Nucleus accumbens (tissue), 56 donors: ENCODE measurements at regions not wholly inside any gene's neighbourhood (a gene's known extent, or its start where the extent isn't known, plus 50 kb on each side); places are given as distances from the start of the nearest gene placed in this dataset.
"Not testable (repeated sequence)": the region's sequence is repeated elsewhere in the genome, so short reads cannot be mapped to it uniquely, and the experiment has no call there.

Experiments used
- DNase-seq, 56 donors: peaks; one replicate each; lab custom pipeline; 2025; lab: John Stamatoyannopoulos, UW

DNA sequence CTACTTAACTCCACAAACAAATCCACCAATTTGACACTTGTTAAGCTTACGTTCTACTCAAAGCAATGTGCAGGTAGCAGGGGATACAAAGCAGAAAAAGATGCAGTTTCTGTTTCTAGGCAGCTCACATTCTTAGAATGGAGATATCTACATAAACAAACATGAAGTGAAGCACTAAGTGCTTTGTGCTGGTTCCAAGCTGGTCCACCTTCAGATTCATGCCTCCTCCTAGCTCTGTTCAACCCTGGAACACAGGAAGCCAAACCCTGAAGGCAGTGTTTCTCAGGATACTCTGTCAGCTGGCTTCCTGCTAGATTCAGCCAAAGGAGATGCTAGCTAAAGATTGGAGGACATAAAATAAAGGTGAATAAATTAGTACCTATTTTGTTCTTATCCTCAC, 55.3 kb upstream of the NOL4 start:
- no peak for DNase-seq

GRCh38 chr18:34280653-34281052, 55.9 kb upstream of the NOL4 start:
- no peak for DNase-seq

DNA sequence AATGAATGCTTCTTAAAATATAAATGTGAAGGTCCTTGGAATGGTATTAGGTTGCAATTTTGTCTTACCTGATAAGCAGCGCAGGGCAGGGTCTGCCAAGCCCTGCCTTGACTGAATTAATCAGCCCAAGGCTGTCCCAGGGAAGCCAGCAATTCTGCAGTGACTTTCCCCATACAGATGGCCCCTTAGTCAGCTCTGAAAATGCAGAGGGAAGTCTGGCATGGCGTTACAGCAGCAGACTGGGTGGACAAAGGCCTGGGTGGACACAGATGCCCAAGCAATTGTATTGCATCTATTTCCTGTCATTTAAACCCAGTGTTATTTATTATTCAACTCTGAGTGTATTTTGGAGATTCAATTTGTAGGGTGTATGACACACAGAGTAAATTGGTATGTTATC, 56.6 kb upstream of the NOL4 start:
- DNase-seq = no peak

- DNase-seq = no peak
Observed at GRCh38 chr18:34281722-34282121, 57.0 kb upstream of the NOL4 start.

GRCh38 chr18:34283506-34283905, 58.8 kb upstream of the NOL4 start:
- no peak for DNase-seq

GRCh38 chr18:34287825-34288224, 63.1 kb upstream of the NOL4 start:
- DNase-seq = no peak

GRCh38 chr18:34292594-34292993, 67.9 kb upstream of the NOL4 start:
- DNase-seq = no peak

DNA sequence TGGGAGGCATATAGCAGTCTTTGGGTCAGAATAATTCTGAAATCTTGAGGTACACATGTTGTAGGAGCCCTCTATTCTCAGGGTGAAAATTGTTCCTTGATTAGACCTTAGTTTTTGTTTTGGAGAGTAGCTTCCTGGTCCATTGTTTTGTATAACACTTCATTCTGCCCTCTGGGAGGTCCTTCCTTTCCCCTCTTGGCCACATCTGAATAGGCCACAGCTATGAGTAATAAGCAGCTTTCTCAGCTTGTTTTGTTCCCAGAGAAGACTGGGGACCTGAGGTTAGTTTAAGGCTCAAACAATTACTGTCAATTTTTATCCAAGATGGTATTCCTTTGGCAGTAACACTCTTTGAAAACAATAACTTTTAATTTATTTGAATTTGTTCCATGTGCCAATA, 72.6 kb upstream of the NOL4 start:
- no peak for DNase-seq

DNA sequence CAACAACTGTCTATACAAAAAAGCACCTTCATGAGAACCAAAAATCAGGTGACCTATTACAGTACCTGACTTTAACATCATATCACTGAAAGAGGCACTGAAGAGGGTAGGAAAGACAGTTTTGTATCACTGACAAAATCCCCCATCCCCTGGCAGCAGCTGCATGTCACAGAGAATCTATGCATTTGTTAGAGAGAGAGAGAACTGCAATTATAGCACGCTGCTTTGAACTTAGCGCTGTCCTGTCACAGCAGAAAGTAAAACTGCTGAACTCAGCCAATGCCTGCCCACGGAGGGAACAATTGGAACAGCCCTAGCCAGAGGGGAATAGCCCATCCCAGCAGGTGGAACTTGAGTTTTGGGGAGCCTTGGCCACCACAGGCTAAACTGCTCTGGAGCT, 75.1 kb upstream of the NOL4 start:
- no peak for DNase-seq

- DNase-seq = no peak
Observed at GRCh38 chr18:34311468-34311867, 86.8 kb upstream of the NOL4 start.

DNA sequence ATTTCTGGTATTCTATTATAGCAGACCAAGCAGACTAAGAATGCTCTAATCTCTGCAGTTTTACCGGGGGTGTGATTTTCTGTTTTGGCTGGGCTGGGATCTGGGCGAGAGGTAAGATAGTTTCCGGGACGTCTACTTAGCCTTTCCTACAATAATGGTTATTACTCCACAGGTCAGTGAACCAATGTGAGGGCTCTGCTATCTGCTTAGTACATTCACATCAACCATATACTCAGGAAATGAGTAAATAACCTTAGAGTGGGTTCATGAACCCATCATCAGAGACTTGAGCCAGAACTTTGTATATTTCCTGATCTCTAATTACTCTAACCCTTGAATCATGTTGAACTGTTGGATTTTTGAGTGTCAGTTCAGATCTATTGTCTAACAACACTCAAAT, 90.1 kb upstream of the NOL4 start:
- no peak for DNase-seq

GRCh38 chr18:34315591-34316352, 91.1 kb upstream of the NOL4 start:
- no peak for DNase-seq

GRCh38 chr18:34320267-34320666, 95.6 kb upstream of the NOL4 start:
- DNase-seq = no peak

DNA sequence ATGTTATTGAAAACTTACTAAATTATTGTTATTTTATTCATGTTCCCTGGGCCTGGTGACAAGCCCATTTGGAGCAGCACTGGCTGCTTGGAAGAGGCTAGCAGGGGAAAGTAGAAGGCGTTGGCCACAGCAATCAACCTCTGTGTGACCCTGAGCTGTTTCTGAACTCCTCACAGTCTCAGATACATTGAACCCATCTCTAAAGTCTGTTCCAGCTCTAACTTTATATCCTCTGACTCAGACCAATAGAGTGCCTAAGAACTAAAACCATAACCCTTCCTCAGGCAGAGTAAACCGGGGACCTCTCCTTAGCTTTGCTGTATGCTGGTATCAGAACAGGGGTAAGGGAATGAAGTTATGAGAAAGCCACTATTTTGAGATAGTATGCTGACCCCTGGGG, 96.4 kb upstream of the NOL4 start:
- no peak for DNase-seq

DNA sequence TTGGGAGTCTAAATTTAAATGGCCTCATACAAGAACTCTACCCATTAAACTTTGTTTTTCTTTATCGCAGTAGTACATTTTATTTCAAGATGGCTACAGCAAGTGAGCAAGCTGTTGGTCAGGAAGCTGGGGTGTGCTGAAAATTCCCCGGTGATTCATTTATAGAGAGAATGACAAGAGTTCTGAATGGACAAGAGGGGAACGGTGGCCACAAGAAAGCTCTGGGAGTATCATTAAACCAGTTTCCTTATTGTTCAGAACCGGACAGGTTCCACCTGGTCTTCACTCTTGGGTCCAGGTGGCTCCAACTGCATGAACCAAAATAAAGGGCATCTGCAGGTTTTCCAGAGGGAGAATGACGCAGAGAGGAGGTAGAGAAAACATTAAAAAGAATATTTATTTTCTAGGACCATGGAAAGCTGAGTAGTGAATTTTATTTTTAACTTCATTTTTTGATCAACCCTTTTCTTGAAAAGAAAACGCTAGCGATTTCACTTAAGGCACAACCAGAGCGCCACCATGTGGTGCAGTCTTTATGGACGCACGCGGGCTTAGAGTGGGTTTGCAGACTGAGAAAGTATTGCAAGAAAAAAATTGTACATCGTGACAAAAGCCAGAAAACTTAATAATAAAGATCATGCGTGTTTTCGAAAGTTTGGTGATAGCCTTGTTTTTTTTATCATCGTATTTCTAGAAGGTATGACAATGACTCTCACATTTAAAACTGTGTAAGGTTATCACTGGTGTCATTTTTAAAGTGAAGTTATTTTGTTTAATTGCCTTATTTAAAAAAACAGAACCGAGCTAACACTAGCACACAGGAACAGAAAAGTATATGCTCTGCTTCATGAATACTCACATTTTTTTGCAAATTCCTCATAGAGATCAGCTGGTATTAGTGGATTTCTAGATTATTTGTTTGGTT, 97.9 kb upstream of the NOL4 start:
- peak in 45 of 56 donors; percentile 0 to 84 (median 28) for DNase-seq

DNA sequence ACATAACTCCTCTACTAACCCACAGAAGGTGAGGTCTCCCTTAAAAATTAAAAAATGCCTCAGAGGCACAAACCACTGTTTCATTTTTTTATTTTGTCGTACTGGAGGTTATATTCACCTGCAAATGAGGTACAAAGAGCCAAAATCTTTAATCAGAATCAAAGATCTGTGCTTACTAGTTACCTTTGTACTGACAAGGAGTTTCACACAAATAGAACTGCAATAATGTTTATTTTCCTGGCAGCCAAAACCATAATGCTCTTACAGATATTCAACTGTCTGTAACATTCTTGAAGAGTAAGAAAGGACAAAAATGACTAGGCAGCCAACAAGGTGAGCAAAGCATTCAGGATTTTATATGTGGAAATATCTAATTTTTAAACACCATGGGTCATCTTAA, 105.1 kb upstream of the NOL4 start:
- no peak for DNase-seq

DNA sequence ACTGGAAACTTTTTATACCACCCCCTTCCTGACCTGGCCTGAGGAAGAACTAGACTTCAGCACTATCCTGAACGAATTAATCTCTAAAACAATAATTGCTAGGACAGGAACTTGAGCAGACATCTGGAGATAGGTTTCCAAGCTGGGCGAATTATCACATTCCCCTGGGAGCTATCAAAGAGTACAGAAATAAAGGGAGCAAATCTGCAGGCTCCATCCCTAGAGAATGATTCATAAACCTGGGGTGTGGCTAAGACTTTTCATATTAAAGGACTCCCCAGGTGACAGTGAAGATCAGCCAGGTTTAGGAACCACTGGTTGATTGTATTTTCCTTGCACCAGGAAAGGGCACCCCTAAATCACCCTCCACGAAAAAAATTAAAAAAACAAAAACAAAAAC, 105.6 kb upstream of the NOL4 start:
- no peak for DNase-seq

GRCh38 chr18:34330907-34331306, 106.2 kb upstream of the NOL4 start:
- not testable (repeated sequence) for DNase-seq

DNA sequence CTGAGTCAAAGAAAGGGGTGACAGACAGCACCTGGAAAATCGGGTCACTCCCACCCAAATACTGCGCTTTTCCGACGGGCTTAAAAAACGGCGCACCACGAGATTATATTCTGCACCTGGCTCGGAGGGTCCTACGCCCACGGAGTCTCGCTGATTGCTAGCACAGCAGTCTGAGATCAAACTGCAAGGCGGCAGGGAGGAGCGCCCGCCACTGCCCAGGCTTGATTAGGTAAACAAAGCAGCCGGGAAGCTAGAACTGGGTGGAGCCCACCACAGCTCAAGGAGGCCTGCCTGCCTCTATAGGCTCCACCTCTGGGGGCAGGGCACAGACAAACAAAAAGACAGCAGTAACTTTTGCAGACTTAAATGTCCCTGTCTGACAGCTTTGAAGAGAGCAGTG, 106.6 kb upstream of the NOL4 start:
- DNase-seq = not testable (repeated sequence)

- DNase-seq = no peak
Observed at GRCh38 chr18:34339155-34339554, 114.4 kb upstream of the NOL4 start.

- no peak for DNase-seq
Observed at GRCh38 chr18:34342960-34343359, 118.2 kb upstream of the NOL4 start.

GRCh38 chr18:34345738-34346137, 121.0 kb upstream of the NOL4 start:
- no peak for DNase-seq
